ENCODE measurements at regions not wholly inside any gene's neighbourhood (a gene's known extent, or its start where the extent isn't known, plus 50 kb on each side); places are given as distances from the start of the nearest gene placed in this dataset.

GRCh38 chr13:93174260-93174659, 52.3 kb upstream of the GPC6 start:
- TF ChIP-seq POLR2AphosphoS5 (IDR thresholded peaks at IDR 0.05): no peak
- TF ChIP-seq CTCF (IDR thresholded peaks at IDR 0.05): no peak
- no peak for TF ChIP-seq POLR2A (IDR thresholded peaks at IDR 0.05)
- no peak for TF ChIP-seq EP300 (IDR thresholded peaks at IDR 0.05)
- Histone ChIP-seq H3K4me1 (no peaks in the 10 kb centered on the region), H3K27me3 (no peaks in the 10 kb centered on the region), H3K4me3 (no peak overlapping the region), H3K9me3 (no peaks in the 10 kb centered on the region), H3K27ac (no peak overlapping the region), H3K36me3 (no peaks in the 10 kb centered on the region)
- intact Hi-C loops (cut with DNase I; ENCODE audit: low total_unique reads): no loop called here
- 80 to 87% (median 81%) methylated on average over 3 of the region's 3 CpGs for WGBS, 5 donors
- DNase-seq: no peak

Data from stomach (tissue), 8 donors.